ENCODE measurements at regions not wholly inside any gene's neighbourhood (a gene's known extent, or its start where the extent isn't known, plus 50 kb on each side); places are given as distances from the start of the nearest gene placed in this dataset.

DNA sequence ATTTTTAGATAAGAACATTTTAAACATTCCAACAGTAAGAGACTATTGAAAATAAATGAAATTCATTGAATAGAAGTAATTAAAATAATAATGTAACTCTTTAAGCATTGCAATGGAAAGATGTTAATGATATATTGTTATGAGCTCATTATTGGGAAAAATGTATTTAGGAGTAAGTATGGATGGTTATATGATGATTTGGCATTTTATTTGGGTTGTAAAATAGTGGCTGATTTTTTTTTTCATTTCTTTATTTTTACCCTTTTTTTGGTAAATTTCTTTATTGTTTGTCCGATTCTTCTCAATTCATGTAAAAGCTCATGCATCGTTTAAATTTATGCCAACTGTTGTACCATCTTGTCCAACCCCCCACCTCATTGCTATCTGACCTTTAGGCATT lies 539.9 kb downstream of the HS3ST4 start:
- no peak overlapping the region for H3K9ac ChIP-seq (ENCODE audit: low read length)
- no peaks in the 10 kb centered on the region for H3K4me1 ChIP-seq (ENCODE audit: control insufficient read depth, low read depth, low read length)
- H3K9me3 ChIP-seq (ENCODE audit: control insufficient read depth, low read depth, low read length) = no peaks in the 10 kb centered on the region
- H3K36me3 ChIP-seq (ENCODE audit: control insufficient read depth, low read depth, low read length) = no peaks in the 10 kb centered on the region
- H3K27me3 ChIP-seq (ENCODE audit: control insufficient read depth, insufficient read depth, low read length) = no peaks in the 10 kb centered on the region
- H3K4me3 ChIP-seq (ENCODE audit: low read length) = no peak overlapping the region
- no peak overlapping the region for H3K27ac ChIP-seq (ENCODE audit: low read length)

GRCh38 chr16:26240807-26241206 lies 549.0 kb downstream of the HS3ST4 start:
- Histone ChIP-seq H3K9me3 (ENCODE audit: control insufficient read depth, low read depth, low read length) (no peaks in the 10 kb centered on the region), H3K27ac (ENCODE audit: low read length) (no peak overlapping the region), H3K4me1 (ENCODE audit: control insufficient read depth, low read depth, low read length) (peaks cover 11% of the 10 kb centered on the region), H3K4me3 (ENCODE audit: low read length) (no peak overlapping the region), H3K9ac (ENCODE audit: low read length) (no peak overlapping the region), H3K36me3 (ENCODE audit: control insufficient read depth, low read depth, low read length) (no peaks in the 10 kb centered on the region), H3K27me3 (ENCODE audit: control insufficient read depth, insufficient read depth, low read length) (no peaks in the 10 kb centered on the region)

DNA sequence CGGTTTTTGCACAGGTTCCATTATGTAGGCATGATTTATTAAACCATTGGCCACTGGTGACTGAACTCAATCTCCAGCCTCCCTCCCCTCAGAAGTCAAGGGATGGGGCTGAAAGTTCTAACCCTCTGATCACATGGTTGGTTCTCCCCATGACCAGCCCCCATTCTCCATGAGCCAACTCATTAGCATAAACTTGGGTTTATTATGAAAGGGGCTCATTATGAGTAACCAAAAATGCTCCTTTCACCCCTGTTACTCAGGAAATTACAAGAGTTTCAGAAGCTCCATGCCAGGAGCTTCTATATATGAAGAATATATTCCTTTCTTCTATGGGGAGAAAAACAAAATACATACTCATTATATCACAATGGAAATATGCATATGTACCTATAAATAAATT lies 555.3 kb downstream of the HS3ST4 start:
- no peaks in the 10 kb centered on the region for H3K4me1 ChIP-seq (ENCODE audit: control insufficient read depth, low read depth, low read length)
- H3K4me3 ChIP-seq (ENCODE audit: low read length) = no peak overlapping the region
- no peaks in the 10 kb centered on the region for H3K9me3 ChIP-seq (ENCODE audit: control insufficient read depth, low read depth, low read length)
- H3K9ac ChIP-seq (ENCODE audit: low read length) = no peak overlapping the region
- H3K27ac ChIP-seq (ENCODE audit: low read length) = no peak overlapping the region
- H3K36me3 ChIP-seq (ENCODE audit: control insufficient read depth, low read depth, low read length) = no peaks in the 10 kb centered on the region
- no peaks in the 10 kb centered on the region for H3K27me3 ChIP-seq (ENCODE audit: control insufficient read depth, insufficient read depth, low read length)

DNA sequence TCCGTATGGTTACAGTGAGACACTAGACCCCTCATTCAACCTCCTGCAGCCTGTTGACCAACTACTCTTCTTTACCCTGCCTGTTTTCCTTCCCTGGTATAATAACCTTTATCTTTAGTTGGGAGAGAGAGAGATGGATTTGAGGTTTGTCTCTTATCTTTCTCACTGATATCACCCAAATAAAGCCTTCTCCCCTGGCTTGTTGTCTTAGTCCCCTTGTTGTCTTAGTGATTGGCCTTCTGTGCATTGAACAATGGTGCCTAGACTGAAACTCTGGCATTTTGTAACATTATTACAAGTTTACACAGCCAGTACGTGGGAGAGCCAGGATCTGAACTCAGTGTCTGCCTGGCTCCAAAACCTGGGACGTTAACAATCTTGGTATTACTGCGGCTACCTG lies 560.8 kb downstream of the HS3ST4 start:
- no peaks in the 10 kb centered on the region for H3K27me3 ChIP-seq (ENCODE audit: control insufficient read depth, insufficient read depth, low read length)
- peaks cover 5% of the 10 kb centered on the region for H3K9me3 ChIP-seq (ENCODE audit: control insufficient read depth, low read depth, low read length)
- H3K4me1 ChIP-seq (ENCODE audit: control insufficient read depth, low read depth, low read length) = no peaks in the 10 kb centered on the region

GRCh38 chr16:26261621-26262020 lies 569.9 kb downstream of the HS3ST4 start:
- H3K27ac ChIP-seq (ENCODE audit: low read length) = no peak overlapping the region
- no peak overlapping the region for H3K4me3 ChIP-seq (ENCODE audit: low read length)
- H3K4me1 ChIP-seq (ENCODE audit: control insufficient read depth, low read depth, low read length) = no peaks in the 10 kb centered on the region
- H3K9ac ChIP-seq (ENCODE audit: low read length) = no peak overlapping the region
- H3K9me3 ChIP-seq (ENCODE audit: control insufficient read depth, low read depth, low read length) = no peaks in the 10 kb centered on the region
- H3K27me3 ChIP-seq (ENCODE audit: control insufficient read depth, insufficient read depth, low read length) = no peaks in the 10 kb centered on the region
- H3K36me3 ChIP-seq (ENCODE audit: control insufficient read depth, low read depth, low read length) = no peaks in the 10 kb centered on the region

More for the DNA sequence above, 560.8 kb downstream of the HS3ST4 start:
- no peak overlapping the region for H3K27ac ChIP-seq (ENCODE audit: low read length)
- H3K36me3 ChIP-seq (ENCODE audit: control insufficient read depth, low read depth, low read length) = no peaks in the 10 kb centered on the region
- no peak overlapping the region for H3K9ac ChIP-seq (ENCODE audit: low read length)
- H3K4me3 ChIP-seq (ENCODE audit: low read length) = no peak overlapping the region

DNA sequence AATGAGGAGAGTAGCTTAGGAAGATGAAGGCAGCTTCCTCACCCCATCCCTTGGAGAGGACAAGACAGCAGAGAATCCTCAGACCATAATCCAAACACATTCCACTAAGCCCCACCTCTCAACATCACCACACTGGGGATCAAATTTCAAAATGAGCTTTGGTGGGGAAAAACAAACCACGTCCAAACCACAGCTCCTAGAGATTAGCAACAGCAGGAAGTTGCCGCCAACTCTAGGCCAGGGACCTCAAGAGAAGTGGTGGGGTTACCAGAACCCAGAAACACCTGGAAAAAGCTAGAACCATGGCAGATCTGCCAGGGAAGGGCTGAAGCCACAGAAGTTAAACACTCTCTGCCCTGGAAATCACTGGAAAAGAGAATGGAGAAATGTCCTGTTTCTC lies 571.6 kb downstream of the HS3ST4 start:
- Histone ChIP-seq H3K36me3 (ENCODE audit: control insufficient read depth, low read depth, low read length) (no peaks in the 10 kb centered on the region), H3K4me1 (ENCODE audit: control insufficient read depth, low read depth, low read length) (no peaks in the 10 kb centered on the region), H3K9ac (ENCODE audit: low read length) (no peak overlapping the region), H3K27me3 (ENCODE audit: control insufficient read depth, insufficient read depth, low read length) (no peaks in the 10 kb centered on the region), H3K27ac (ENCODE audit: low read length) (no peak overlapping the region), H3K9me3 (ENCODE audit: control insufficient read depth, low read depth, low read length) (no peaks in the 10 kb centered on the region), H3K4me3 (ENCODE audit: low read length) (no peak overlapping the region)

GRCh38 chr16:26267641-26268040 lies 575.9 kb downstream of the HS3ST4 start:
- H3K4me3 ChIP-seq (ENCODE audit: low read length) = no peak overlapping the region
- no peaks in the 10 kb centered on the region for H3K27me3 ChIP-seq (ENCODE audit: control insufficient read depth, insufficient read depth, low read length)
- no peaks in the 10 kb centered on the region for H3K4me1 ChIP-seq (ENCODE audit: control insufficient read depth, low read depth, low read length)
- H3K9me3 ChIP-seq (ENCODE audit: control insufficient read depth, low read depth, low read length) = no peaks in the 10 kb centered on the region
- H3K27ac ChIP-seq (ENCODE audit: low read length) = no peak overlapping the region
- no peaks in the 10 kb centered on the region for H3K36me3 ChIP-seq (ENCODE audit: control insufficient read depth, low read depth, low read length)
- no peak overlapping the region for H3K9ac ChIP-seq (ENCODE audit: low read length)

- no peak overlapping the region for H3K4me3 ChIP-seq (ENCODE audit: low read length)
- H3K27me3 ChIP-seq (ENCODE audit: control insufficient read depth, insufficient read depth, low read length) = no peaks in the 10 kb centered on the region
- no peaks in the 10 kb centered on the region for H3K9me3 ChIP-seq (ENCODE audit: control insufficient read depth, low read depth, low read length)
- H3K27ac ChIP-seq (ENCODE audit: low read length) = no peak overlapping the region
- H3K4me1 ChIP-seq (ENCODE audit: control insufficient read depth, low read depth, low read length) = no peaks in the 10 kb centered on the region
- H3K9ac ChIP-seq (ENCODE audit: low read length) = no peak overlapping the region
- H3K36me3 ChIP-seq (ENCODE audit: control insufficient read depth, low read depth, low read length) = no peaks in the 10 kb centered on the region
Observed at GRCh38 chr16:26269673-26270072, 577.9 kb downstream of the HS3ST4 start.

GRCh38 chr16:26273607-26274006 lies 581.8 kb downstream of the HS3ST4 start:
- Histone ChIP-seq H3K4me3 (ENCODE audit: low read length) (no peak overlapping the region), H3K9ac (ENCODE audit: low read length) (no peak overlapping the region), H3K27ac (ENCODE audit: low read length) (no peak overlapping the region), H3K9me3 (ENCODE audit: control insufficient read depth, low read depth, low read length) (no peaks in the 10 kb centered on the region), H3K4me1 (ENCODE audit: control insufficient read depth, low read depth, low read length) (peaks cover 8% of the 10 kb centered on the region), H3K27me3 (ENCODE audit: control insufficient read depth, insufficient read depth, low read length) (no peaks in the 10 kb centered on the region), H3K36me3 (ENCODE audit: control insufficient read depth, low read depth, low read length) (no peaks in the 10 kb centered on the region)

- no peaks in the 10 kb centered on the region for H3K9me3 ChIP-seq (ENCODE audit: control insufficient read depth, low read depth, low read length)
- no peak overlapping the region for H3K9ac ChIP-seq (ENCODE audit: low read length)
Observed at GRCh38 chr16:26275021-26275590, 583.3 kb downstream of the HS3ST4 start.

GRCh38 chr16:26276289-26276688 lies 584.5 kb downstream of the HS3ST4 start:
- Histone ChIP-seq H3K27me3 (ENCODE audit: control insufficient read depth, insufficient read depth, low read length) (no peaks in the 10 kb centered on the region), H3K27ac (ENCODE audit: low read length) (no peak overlapping the region), H3K4me1 (ENCODE audit: control insufficient read depth, low read depth, low read length) (peaks cover 9% of the 10 kb centered on the region), H3K9ac (ENCODE audit: low read length) (no peak overlapping the region), H3K4me3 (ENCODE audit: low read length) (no peak overlapping the region), H3K36me3 (ENCODE audit: control insufficient read depth, low read depth, low read length) (no peaks in the 10 kb centered on the region), H3K9me3 (ENCODE audit: control insufficient read depth, low read depth, low read length) (no peaks in the 10 kb centered on the region)

More at GRCh38 chr16:26275021-26275590, 583.3 kb downstream of the HS3ST4 start:
- no peak overlapping the region for H3K4me3 ChIP-seq (ENCODE audit: low read length)
- H3K36me3 ChIP-seq (ENCODE audit: control insufficient read depth, low read depth, low read length) = no peaks in the 10 kb centered on the region
- peaks cover 8% of the 10 kb centered on the region for H3K4me1 ChIP-seq (ENCODE audit: control insufficient read depth, low read depth, low read length)
- H3K27ac ChIP-seq (ENCODE audit: low read length) = no peak overlapping the region
- no peaks in the 10 kb centered on the region for H3K27me3 ChIP-seq (ENCODE audit: control insufficient read depth, insufficient read depth, low read length)

GRCh38 chr16:26281381-26282110 lies 589.8 kb downstream of the HS3ST4 start:
- Histone ChIP-seq H3K9ac (ENCODE audit: low read length) (no peak overlapping the region), H3K27me3 (ENCODE audit: control insufficient read depth, insufficient read depth, low read length) (no peaks in the 10 kb centered on the region), H3K4me3 (ENCODE audit: low read length) (no peak overlapping the region), H3K36me3 (ENCODE audit: control insufficient read depth, low read depth, low read length) (no peaks in the 10 kb centered on the region), H3K9me3 (ENCODE audit: control insufficient read depth, low read depth, low read length) (no peaks in the 10 kb centered on the region), H3K27ac (ENCODE audit: low read length) (no peak overlapping the region), H3K4me1 (ENCODE audit: control insufficient read depth, low read depth, low read length) (peaks cover 14% of the 10 kb centered on the region)
